H9 (cell line): ENCODE measurements at regions not wholly inside any gene's neighbourhood (a gene's known extent, or its start where the extent isn't known, plus 50 kb on each side); places are given as distances from the start of the nearest gene placed in this dataset.

ENCODE experiments used
- DNase-seq: peaks from one replicate; pipeline ENCODE4 v3.0.0-alpha.2; 2017
- H2AFZ ChIP-seq: one replicate; pipeline ENCODE4 v1.6.1; 2013; ENCODE audit warnings: mild to moderate bottlenecking, low read length, control low read depth, moderate library complexity
- H2AK5ac ChIP-seq: 2 replicates; pipeline ENCODE4 v1.6.1; 2013; ENCODE audit warnings: low read length, control low read depth, mixed read lengths; ENCODE audit not compliant: insufficient read length
- H2BK120ac ChIP-seq: one replicate; pipeline ENCODE4 v1.6.1; 2013; ENCODE audit warnings: low read depth, mild to moderate bottlenecking, low read length, control low read depth, inconsistent platforms; ENCODE audit not compliant: poor library complexity, severe bottlenecking
- H2BK12ac ChIP-seq: 2 replicates; pipeline ENCODE4 v1.6.1; 2013; ENCODE audit warnings: low read length, control low read depth, mixed read lengths, low read depth; ENCODE audit not compliant: insufficient read length
- H2BK15ac ChIP-seq: 2 replicates; pipeline ENCODE4 v1.6.1; 2013; ENCODE audit warnings: low read depth, low read length, control low read depth
- H2BK20ac ChIP-seq: one replicate; pipeline ENCODE4 v1.6.1; 2013; ENCODE audit warnings: low read depth, mild to moderate bottlenecking, low read length, control low read depth, inconsistent platforms; ENCODE audit not compliant: poor library complexity, severe bottlenecking
- H2BK5ac ChIP-seq: 2 replicates; pipeline ENCODE4 v1.6.1; 2013; ENCODE audit warnings: low read length, control low read depth, mixed read lengths; ENCODE audit not compliant: insufficient read length
- H3K14ac ChIP-seq: 2 replicates; pipeline ENCODE4 v1.6.1; 2013; ENCODE audit warnings: low read length, control low read depth; ENCODE audit not compliant: insufficient read depth
- H3K18ac ChIP-seq: 2 replicates; pipeline ENCODE4 v1.6.1; 2013; ENCODE audit warnings: low read depth, mild to moderate bottlenecking, mixed read lengths, low read length, control low read depth; ENCODE audit not compliant: insufficient read length
- H3K23ac ChIP-seq: 2 replicates; pipeline ENCODE4 v1.6.1; 2013; ENCODE audit warnings: low read length, control low read depth, mixed read lengths, low read depth; ENCODE audit not compliant: insufficient read length
- H3K23me2 ChIP-seq: 2 replicates; pipeline ENCODE4 v1.6.1; 2013; ENCODE audit warnings: low read depth, mild to moderate bottlenecking, mixed read lengths, low read length, control low read depth; ENCODE audit not compliant: insufficient read length, poor library complexity, severe bottlenecking
- H3K27ac ChIP-seq: 2 replicates; pipeline ENCODE4 v1.5.1; 2013; ENCODE audit warnings: low read length, control low read depth, mixed read lengths, low read depth; ENCODE audit not compliant: insufficient read length
- H3K27me3 ChIP-seq: 2 replicates; pipeline ENCODE4 v1.6.1; 2013; ENCODE audit warnings: low read length, control low read depth, inconsistent platforms; ENCODE audit not compliant: insufficient read depth
- H3K4ac ChIP-seq: 2 replicates; pipeline ENCODE4 v1.6.1; 2013; ENCODE audit warnings: low read depth, mild to moderate bottlenecking, control low read depth, inconsistent platforms, low read length, moderate library complexity
- H3K4me1 ChIP-seq: 2 replicates; pipeline ENCODE4 v1.6.1; 2013; ENCODE audit warnings: low read length, control low read depth, inconsistent platforms; ENCODE audit not compliant: insufficient read depth
- H3K4me2 ChIP-seq: 2 replicates; pipeline ENCODE4 v1.6.1; 2013; ENCODE audit warnings: low read length, control low read depth, mixed read lengths; ENCODE audit not compliant: insufficient read length, insufficient read depth
- H3K56ac ChIP-seq: 2 replicates; pipeline ENCODE4 v1.6.1; 2013; ENCODE audit warnings: low read depth, mild to moderate bottlenecking, mixed read lengths, low read length, control low read depth; ENCODE audit not compliant: insufficient read length
- H3K79me1 ChIP-seq: 2 replicates; pipeline ENCODE4 v1.6.1; 2013; ENCODE audit warnings: low read depth, mild to moderate bottlenecking, moderate library complexity, low read length, control low read depth, inconsistent platforms; ENCODE audit not compliant: insufficient read depth, poor library complexity, severe bottlenecking
- H3K79me2 ChIP-seq: 2 replicates; pipeline ENCODE4 v1.6.1; 2013; ENCODE audit warnings: low read length, control low read depth, inconsistent platforms; ENCODE audit not compliant: insufficient read depth
- H3K9ac ChIP-seq: 2 replicates; pipeline ENCODE4 v1.6.1; 2013; ENCODE audit warnings: low read length, control low read depth, mixed read lengths; ENCODE audit not compliant: insufficient read length; ENCODE audit errors: extremely low read depth
- H3K9me3 ChIP-seq: one replicate; pipeline ENCODE4 v1.6.1; 2013; ENCODE audit warnings: low read depth, low read length, inconsistent platforms; ENCODE audit not compliant: control insufficient read depth
- H3T11ph ChIP-seq: one replicate; pipeline ENCODE4 v1.6.1; 2013; ENCODE audit warnings: mild to moderate bottlenecking, low read length, control low read depth, inconsistent platforms
- H4K20me1 ChIP-seq: one replicate; pipeline ENCODE4 v1.6.1; 2013; ENCODE audit not compliant: control insufficient read depth, insufficient read length, insufficient read depth
- H4K5ac ChIP-seq: 2 replicates; pipeline ENCODE4 v1.6.1; 2013; ENCODE audit warnings: low read depth, mild to moderate bottlenecking, mixed read lengths, low read length, control low read depth; ENCODE audit not compliant: insufficient read length
- H4K8ac ChIP-seq: replicated peaks from 2 replicates; pipeline ENCODE4 v1.6.1; 2013; ENCODE audit warnings: low read length, control low read depth, mixed read lengths, low read depth; ENCODE audit not compliant: insufficient read length
- H4K91ac ChIP-seq: 2 replicates; pipeline ENCODE4 v1.6.1; 2013; ENCODE audit warnings: low read depth, mild to moderate bottlenecking, moderate library complexity, mixed read lengths, low read length, control low read depth; ENCODE audit not compliant: insufficient read length
- H3K27ac Mint-ChIP-seq, 3 experiments: 2 replicates in 2 of 3; 3 replicates in 1 of 3; pipeline ENCODE4 v1.8.0; 2020 to 2021; ENCODE audit warnings: mixed read lengths in 3 of 3, mild to moderate bottlenecking in 1 of 3, moderate library complexity in 1 of 3
- H3K27me3 Mint-ChIP-seq: 2 replicates; pipeline ENCODE4 v1.8.0; 2021; ENCODE audit warnings: low read depth, mild to moderate bottlenecking, moderate library complexity, mixed read lengths
- H3K36me3 Mint-ChIP-seq, 3 experiments: 2 replicates in 2 of 3; 3 replicates in 1 of 3; pipeline ENCODE4 v1.8.0; 2020 to 2021; ENCODE audit warnings: low read depth in 3 of 3, mixed read lengths in 3 of 3; ENCODE audit not compliant: insufficient read depth in 1 of 3
- H3K4me1 Mint-ChIP-seq, 2 experiments: 2 replicates each; pipeline ENCODE4 v1.8.0; 2020; ENCODE audit warnings: mixed read lengths in 2 of 2
- H3K4me3 Mint-ChIP-seq, 2 experiments: 2 replicates in 1 of 2; 3 replicates in 1 of 2; pipeline ENCODE4 v1.8.0; 2020 to 2021; ENCODE audit warnings: mild to moderate bottlenecking in 2 of 2, mixed read lengths in 2 of 2, moderate library complexity in 1 of 2
- H3K9me3 Mint-ChIP-seq, 2 experiments: 2 replicates in 1 of 2; 3 replicates in 1 of 2; pipeline ENCODE4 v1.8.0; 2020; ENCODE audit warnings: mild to moderate bottlenecking in 2 of 2, mixed read lengths in 2 of 2, moderate library complexity in 1 of 2
- WGBS: extraction: QIAGEN DNeasy Blood & Tissue Kit; methylation state at CpG from one replicate; pipeline ENCODE4 v1.1.7; 2013; ENCODE audit warnings: missing lambda C conversion rate, low lambda C conversion rate, mixed read lengths; ENCODE audit not compliant: insufficient read length; ENCODE audit errors: extremely low coverage; 5-methylcytosine and 5-hydroxymethylcytosine counted together
- TF ChIP-seq, protein P1 (sequence below): fragments of 200-600 bp; sonication (generic); conservative IDR thresholded peaks from 3 replicates; pipeline ENCODE4 v1.8.0; 2021; ENCODE audit warnings: antibody characterized with exemption, mild to moderate bottlenecking

DNA sequence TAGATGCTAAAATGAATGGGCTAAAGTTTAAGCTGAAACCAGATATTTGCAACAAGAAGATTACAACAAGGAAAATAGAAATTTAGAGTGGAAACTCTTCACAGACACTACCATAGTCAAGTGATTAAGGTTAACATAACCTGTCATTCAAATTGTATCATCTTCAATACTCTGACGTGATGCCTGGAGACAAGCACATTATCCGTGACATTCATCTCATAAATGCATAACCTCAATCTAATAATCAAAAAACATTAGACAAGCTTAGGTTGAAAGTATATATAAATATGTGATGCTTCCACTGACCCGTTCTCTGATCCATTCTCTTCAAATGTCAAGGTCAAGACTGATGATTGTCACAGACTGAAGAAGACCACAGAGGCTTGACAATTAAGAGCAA is 263.8 kb upstream of the MEOX2 start:
- no peak overlapping the region for H4K5ac ChIP-seq
- no peaks in the 10 kb centered on the region for H3K36me3 Mint-ChIP-seq
- no peak overlapping the region for H2BK15ac ChIP-seq
- no peaks in the 10 kb centered on the region for H3K23me2 ChIP-seq
- no peak overlapping the region for H3K9ac ChIP-seq
- no peak overlapping the region for H3K14ac ChIP-seq
- H2AFZ ChIP-seq = no peak overlapping the region
- H3K79me1 ChIP-seq = no peaks in the 10 kb centered on the region
- TF ChIP-seq, protein P1, sequence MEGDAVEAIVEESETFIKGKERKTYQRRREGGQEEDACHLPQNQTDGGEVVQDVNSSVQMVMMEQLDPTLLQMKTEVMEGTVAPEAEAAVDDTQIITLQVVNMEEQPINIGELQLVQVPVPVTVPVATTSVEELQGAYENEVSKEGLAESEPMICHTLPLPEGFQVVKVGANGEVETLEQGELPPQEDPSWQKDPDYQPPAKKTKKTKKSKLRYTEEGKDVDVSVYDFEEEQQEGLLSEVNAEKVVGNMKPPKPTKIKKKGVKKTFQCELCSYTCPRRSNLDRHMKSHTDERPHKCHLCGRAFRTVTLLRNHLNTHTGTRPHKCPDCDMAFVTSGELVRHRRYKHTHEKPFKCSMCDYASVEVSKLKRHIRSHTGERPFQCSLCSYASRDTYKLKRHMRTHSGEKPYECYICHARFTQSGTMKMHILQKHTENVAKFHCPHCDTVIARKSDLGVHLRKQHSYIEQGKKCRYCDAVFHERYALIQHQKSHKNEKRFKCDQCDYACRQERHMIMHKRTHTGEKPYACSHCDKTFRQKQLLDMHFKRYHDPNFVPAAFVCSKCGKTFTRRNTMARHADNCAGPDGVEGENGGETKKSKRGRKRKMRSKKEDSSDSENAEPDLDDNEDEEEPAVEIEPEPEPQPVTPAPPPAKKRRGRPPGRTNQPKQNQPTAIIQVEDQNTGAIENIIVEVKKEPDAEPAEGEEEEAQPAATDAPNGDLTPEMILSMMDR = no peak
- no peaks in the 10 kb centered on the region for H3K9me3 Mint-ChIP-seq
- no peak overlapping the region for H2AK5ac ChIP-seq
- no peak overlapping the region for H3K27ac ChIP-seq
- no peak overlapping the region for H3K4me3 Mint-ChIP-seq
- no peaks in the 10 kb centered on the region for H3K27me3 ChIP-seq
- H3T11ph ChIP-seq = no peak overlapping the region
- H3K27ac Mint-ChIP-seq = no peak overlapping the region
- no peaks in the 10 kb centered on the region for H3K27me3 Mint-ChIP-seq
- H2BK5ac ChIP-seq = no peak overlapping the region
- no peak overlapping the region for H3K18ac ChIP-seq
- no peak overlapping the region for H3K4ac ChIP-seq
- no peaks in the 10 kb centered on the region for H3K4me1 ChIP-seq
- H4K91ac ChIP-seq = no peak overlapping the region
- no peak for DNase-seq
- no peaks in the 10 kb centered on the region for H4K20me1 ChIP-seq
- H3K56ac ChIP-seq = no peak overlapping the region
- H3K79me2 ChIP-seq = no peaks in the 10 kb centered on the region
- no CpG with 5 or more reads among the region's 3 CpGs for WGBS
- no peak overlapping the region for H2BK20ac ChIP-seq
- H3K23ac ChIP-seq = no peak overlapping the region
- H2BK12ac ChIP-seq = no peak overlapping the region
- no peaks in the 10 kb centered on the region for H3K9me3 ChIP-seq
- H3K4me2 ChIP-seq = no peak overlapping the region
- no peaks in the 10 kb centered on the region for H3K4me1 Mint-ChIP-seq
- no peak overlapping the region for H4K8ac ChIP-seq
- no peak overlapping the region for H2BK120ac ChIP-seq
